ENCODE measurements at regions not wholly inside any gene's neighbourhood (a gene's known extent, or its start where the extent isn't known, plus 50 kb on each side); places are given as distances from the start of the nearest gene placed in this dataset.
"Not testable (repeated sequence)": the region's sequence is repeated elsewhere in the genome, so short reads cannot be mapped to it uniquely, and the experiment has no call there.

DNA sequence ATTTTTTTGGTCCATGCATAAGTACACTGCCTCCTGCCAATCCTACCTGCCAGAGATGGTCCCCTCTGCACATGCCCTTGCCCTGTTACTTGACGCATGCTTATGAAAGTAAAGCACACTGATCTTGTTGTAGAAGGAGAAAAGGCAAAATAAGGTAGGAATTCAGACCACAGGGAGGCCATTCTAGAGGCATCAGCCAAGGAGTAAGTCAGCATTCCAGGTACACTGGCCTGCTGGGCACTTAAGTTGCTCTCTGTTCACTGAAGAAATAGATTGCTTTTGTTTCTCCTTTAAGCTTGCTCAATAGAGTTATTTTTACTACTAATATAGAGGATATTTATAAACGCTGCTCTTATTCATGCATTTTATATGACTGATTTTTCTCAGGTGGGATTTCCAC is 604.4 kb downstream of the TDRD15 start:
- DNase-seq: no peak

DNA sequence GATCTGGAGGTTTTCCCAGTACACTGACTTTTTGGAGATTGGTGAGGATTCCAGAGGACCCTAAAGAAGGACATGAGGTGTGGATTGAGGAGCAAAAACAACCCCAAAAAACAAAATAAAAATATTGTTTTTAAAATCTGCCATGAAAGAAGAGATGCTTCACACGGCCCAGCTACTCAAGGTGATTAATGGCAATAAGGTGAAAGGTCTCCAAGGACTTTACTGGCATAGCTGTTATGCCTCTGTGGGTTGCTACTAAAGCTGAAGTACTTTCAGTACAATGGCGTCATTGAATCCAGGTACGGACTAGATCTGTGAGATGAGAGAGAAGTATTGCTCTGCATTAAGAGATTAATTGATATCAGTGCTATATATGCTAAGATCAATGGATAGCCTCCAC is 606.4 kb downstream of the TDRD15 start:
- no peak for DNase-seq

DNA sequence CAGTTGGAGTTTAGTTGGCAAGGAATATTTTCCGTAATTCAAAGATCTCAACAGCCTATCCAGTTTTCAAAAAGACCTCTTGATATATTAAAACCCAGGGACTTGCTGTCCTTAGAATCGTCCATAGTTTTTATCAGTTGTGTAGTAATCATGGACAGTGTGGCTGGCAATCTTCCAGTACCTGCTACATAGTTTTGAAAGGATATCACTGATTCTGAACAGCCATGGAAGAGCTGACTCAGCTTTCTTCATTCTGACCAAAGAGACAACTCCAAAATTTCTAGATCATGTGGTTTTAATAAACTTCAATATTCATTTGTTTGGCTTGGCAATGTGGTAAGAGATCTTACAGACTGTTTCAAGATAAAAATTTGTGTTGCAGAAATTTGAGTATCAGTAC is 616.7 kb downstream of the TDRD15 start:
- no peak for DNase-seq

DNA sequence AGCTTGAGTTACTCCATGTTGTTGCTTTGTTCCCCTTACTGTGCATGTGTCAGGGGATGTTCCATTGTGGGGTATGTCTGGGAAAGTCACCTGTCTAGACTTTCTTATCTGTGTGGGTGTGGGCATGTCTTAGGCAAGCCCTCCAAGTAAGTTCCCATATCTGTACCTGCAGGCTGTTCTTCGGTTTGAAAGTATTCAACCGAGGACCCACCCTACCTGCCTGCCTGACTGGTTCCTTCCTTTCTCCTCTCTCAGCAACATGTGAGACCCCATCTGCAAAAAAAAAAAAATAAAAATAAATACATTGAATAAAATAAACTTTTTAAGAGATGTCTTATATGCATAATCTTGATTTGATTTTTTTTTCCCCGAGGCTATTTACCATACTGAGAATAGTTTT is 622.7 kb downstream of the TDRD15 start:
- no peak for DNase-seq

DNA sequence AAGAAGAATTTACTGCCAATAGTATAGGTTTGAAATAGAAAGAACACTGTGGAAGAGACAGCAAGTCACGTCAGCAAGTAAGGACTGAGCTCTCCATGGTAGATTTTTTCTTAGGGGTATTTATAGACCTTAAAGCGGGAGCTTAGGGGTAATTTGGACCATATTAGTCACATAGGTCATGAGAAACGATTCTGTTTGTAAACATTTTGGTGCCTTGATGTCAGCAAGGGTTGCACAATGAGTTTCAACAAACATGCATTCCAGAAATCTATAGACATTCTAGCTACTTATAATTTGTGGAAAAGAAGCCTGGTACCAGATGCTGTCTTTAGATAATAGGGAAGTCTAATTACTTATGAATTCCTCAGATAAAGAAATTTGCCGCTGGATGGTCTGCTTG is 624.7 kb downstream of the TDRD15 start:
- DNase-seq: no peak

DNA sequence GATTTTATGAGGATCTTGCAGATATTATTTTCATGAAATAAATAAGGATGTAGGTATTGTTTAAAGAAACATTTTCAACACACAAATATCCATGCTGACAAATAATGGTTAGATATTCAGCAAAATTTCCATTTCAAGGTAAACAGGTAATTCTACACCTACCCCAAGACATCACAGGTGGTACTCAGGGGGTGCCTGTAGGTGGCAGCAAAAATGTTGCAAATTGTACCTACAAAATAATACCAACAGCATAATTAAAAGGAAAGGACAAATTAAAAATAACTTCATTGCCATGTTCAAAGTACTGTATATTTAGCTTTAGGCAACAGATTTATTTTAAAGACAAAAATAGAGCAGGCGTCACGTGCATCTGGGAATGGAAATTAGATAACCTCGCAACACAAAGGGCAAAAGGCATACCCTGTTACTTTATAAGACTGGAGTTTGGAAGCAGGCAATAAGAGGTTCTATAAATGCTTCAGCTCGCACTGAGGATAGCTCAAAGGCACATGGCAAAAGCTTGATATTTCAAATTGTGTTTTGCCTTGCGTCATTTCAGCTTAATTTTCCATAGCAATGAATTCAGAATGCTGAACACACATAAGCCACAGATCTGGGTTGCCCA is 630.5 kb downstream of the TDRD15 start:
- DNase-seq: peak in 1 of 2 experiments; percentile 21

DNA sequence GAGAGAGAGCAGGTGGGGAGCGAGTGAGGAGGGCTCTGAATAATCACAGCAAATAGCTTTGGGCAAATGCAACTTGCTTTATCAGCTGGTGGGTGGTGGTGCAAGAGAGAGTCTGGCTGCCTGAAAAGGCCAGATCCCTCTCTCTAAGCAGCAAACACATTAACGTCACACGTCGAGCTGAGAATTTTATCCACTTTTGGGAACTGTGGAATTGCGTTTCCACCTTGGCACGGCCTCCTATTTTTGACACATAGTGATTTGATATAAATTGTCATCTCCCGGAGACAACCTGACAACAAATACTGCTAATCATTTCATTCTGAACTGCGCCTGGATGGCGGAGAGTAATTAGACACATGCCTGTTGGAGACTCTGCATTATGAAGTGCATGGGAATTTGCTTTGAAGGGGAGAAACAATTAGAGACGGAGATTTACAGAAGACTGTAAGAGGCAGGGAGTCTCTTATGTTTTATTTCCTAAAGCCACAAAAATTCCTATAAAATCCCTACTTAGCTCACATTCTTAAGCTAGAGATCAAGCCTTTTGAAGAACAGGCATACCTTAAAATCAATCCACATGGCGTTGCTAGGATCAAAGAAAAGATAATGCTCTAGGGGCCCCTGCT is 634.1 kb downstream of the TDRD15 start:
- no peak for DNase-seq

DNA sequence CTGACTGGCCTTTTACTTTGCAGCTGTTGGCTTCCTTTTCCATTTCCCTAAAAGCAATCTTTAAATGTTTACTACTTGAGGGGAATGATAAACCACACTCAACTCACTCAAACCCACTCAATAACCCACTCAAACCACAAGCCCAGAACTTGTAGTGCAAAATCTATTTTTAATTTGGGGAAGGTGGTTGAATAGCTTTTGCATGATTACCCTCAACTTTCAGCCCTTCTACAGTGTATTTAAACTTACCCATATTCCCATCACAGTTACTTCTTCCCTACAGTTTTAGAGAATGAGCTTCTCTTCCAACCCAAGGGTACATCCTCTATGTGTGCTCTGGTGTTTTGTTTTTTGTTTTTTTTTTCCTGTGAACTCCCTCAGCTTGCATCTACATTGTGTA is 636.1 kb downstream of the TDRD15 start:
- DNase-seq: no peak

DNA sequence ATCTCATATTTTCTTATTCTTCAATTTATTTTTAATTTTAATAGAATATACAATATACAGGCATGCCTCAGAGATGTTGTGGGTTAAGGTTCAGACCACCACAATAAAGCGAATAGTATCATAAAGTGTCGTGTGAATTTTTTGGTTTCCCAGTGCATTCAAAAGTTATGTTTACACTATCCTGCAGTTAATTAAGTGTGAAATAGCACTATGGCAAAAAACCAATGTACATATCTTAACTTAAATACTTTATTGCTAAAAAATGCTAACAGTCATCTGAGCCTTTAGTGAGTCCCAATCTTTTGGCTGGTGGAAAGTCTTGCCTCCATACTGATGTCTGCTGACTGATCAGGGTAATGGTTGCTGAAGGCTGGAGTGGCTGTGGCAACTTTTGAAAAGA is 637.6 kb downstream of the TDRD15 start:
- DNase-seq: no peak

DNA sequence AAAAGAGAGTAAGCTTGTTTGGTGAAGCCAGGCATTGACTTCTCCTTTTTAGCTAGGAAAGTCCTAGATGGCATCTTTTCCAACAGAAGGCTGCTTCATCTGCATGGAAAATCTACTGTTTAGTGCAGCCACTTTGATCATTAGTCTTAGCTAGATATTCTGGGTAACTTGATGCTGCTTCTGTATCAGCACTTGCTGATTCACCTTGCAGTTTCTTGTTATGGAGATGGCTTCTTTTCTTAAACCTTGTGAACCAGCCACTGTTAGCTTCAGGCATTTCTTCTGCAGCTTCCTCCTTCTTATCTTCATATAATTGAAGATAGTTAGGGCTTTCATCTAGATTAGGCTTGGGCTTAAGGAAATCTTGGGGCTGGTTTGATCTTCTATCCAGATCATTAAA is 639.7 kb downstream of the TDRD15 start:
- no peak for DNase-seq

DNA sequence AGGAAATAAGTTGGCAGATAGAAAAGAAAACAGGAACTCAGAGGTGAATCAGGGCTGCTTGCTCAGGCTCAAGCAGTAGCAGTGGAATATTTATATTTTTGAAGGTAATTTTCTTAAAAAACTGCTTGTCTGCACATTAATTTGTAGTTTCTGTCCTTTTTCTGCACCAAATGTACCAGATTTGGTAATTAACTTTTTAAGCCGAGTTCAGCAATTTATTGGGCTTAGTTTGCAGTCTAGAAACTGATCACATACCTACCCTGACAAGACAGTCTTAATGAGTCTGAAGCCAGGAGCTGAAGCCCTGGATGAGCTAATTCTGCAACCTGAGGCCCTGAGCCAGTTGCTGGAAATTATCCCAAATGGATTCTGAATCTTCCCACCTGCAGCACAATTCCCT is 647.0 kb downstream of the TDRD15 start:
- no peak for DNase-seq

DNA sequence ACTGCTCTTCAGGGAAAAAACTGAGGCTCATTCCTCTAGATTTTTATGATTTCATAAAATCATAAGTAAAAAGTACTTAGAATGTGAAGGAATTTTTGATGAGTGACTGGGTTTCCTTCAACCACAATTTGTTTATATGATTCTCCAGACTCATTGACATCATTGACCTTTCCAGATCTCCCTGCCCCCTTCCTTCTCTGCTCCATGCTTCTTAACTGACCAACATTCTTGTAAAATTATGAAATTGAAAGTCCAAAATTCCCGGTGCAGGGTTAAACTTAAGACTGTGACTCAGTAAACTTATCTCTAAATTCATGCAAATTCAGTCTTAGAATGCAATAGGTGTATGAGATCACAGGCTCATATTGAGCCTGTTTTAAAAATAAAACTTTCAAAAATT is 648.9 kb downstream of the TDRD15 start:
- DNase-seq: no peak

DNA sequence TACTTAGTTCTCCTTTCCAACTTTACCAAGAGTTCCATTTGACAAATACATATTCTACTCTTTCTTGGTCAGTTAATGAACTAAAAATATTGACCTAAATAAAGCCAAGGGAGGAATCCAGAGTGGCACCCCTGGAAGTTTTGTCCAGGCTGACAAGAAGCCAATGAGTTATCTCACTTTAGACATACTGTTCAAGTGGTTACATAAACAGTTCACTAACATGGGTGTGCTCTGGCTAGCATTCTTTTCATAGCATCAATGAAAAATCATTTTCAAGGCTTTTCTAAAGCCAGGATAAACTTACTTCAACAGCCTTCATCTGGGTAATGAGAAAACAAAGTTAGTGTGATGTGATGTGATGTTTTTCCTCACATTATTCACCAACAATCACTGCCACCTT is 649.4 kb downstream of the TDRD15 start:
- no peak for DNase-seq

DNA sequence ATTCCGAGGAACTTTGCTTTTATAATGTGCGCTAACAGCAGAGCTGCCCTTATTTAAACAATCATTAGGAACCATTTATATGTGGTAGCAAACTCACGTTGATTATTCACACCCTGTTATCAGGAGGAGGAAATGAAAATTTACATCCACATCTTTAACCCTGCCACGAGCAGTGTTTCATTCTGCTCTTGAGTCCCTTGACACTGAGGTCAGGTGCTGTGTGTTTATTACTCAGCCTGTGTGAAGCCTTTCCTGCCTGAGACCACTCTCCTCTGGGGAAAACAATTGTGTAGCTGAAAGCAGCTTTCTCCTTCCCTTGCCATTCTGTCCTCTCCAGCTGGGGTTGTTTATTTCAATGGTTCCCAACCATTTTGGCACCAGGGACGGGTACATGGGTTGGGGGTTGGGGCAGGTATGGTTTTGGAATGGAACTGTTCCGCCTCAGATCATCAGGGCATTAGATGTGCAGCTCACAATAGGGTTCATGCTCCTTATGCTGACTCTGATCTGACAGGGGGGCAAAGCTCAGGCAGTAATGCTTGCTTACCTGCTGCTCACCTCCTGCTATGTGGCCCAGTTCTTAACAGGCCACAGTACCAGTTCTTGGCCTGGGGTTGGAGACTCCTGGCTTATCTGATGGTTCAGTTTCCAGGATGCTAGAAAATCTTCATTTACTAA is 651.1 kb downstream of the TDRD15 start:
- DNase-seq: no peak

DNA sequence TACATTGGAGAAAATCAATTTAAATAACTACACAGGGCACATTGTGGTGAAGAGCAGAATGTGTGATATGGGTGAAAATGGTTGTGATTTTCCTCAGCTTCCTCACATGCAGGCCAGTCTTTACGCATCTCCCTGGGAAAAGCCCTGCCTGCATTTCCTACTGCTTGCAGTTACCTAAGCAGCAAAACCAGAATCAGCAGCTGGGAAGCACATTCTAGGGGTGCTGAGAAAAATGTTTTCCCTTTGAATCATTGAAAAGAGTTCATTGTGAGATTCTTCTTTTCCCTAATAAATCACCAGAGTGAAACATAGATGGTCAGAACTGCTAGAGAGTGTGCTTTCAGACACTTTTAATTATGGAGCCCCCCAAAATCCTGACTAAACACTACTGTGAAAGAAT is 656.0 kb downstream of the TDRD15 start:
- no peak for DNase-seq

DNA sequence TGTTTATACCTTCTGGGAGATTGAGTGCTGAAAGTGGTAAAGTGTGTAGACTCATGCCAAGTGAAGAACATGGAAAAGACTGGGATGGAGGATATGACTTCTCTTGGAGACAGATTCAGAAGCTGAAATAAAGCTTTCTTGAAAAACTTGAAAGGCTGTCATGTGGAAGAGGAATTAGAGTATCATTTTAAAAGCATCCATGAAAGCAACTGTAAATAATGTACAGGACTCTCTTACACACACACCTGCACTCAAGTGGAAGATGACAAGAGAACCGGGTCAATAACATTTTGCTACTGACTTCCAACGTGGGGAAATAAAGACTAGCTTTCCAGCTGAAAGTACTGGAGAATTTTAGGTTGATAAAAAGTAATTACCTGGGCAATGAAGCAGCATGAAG is 658.2 kb downstream of the TDRD15 start:
- no peak for DNase-seq

DNA sequence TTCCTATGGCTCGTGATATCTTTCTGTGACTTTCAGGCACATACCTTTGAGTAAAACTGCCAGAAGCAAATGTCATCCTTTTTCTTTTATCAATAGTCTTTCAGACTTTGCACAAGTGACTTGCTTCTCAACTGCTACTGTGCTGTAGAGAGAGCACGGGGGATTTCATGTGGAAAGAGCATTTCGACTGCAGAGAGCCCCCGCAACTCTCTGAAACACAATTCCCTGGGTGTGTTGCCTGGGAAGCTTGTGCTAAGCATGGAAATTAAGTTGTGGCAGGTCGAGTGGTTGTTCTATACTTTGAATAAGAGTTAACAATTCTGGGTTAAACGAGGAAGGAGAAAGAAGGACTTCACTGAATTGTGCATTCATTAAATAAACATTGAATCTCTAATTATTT is 659.1 kb downstream of the TDRD15 start:
- no peak for DNase-seq

DNA sequence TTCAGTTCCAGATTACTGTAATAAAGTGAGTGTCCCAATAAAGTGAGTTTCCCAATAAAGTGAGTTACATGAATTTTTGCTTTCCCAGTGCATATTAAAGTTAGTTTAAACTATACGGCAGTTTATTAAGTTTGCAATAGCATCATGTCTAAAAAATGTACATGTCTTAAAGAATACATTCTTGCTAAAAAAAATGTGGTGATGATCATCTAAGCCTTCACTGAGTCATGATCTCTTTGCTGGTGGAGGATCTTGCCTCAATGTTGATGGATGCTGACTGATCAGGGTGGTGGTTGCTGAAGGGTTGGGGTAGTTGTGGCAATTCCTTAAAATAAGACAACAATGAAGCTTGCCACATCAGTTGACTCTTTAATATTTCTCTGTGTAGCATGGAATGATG is 664.2 kb downstream of the TDRD15 start:
- DNase-seq: no peak

DNA sequence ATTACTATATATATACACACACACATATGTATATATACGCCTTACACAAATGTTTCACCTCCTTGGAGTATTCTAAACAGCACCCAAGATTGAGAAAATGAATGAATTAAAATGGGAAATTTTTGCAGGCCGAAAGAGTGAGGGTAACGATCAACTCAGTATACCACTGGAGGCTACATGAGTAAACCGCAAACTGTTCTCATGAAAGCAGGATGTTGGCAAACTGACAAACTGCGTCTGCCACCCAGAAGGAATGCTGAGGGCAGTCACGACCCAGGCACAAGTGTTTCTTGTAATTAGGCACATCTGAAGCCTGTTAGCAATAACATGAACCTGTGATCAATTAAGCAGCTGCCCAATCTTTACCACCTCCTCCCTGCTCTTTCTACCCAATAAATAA is 666.5 kb downstream of the TDRD15 start:
- DNase-seq: not testable (repeated sequence)

DNA sequence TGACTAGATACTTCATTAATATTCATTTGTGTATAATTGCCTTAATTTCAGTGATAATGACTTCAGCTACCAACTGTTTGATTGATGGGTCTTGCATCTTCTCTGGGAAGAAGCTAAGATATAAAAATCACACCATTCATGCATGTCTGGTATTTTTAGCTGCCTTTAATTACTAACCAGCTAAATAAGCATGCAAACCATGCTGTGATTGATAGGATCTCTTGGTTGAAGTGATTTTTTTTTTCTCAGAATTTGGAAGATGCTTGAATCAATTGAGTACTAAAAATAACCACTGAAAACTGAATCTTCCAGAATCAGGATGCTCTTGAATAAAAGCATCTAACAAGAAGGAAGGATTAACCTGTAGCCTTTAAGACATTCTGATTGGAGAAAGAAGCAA is 668.8 kb downstream of the TDRD15 start:
- DNase-seq: no peak

DNA sequence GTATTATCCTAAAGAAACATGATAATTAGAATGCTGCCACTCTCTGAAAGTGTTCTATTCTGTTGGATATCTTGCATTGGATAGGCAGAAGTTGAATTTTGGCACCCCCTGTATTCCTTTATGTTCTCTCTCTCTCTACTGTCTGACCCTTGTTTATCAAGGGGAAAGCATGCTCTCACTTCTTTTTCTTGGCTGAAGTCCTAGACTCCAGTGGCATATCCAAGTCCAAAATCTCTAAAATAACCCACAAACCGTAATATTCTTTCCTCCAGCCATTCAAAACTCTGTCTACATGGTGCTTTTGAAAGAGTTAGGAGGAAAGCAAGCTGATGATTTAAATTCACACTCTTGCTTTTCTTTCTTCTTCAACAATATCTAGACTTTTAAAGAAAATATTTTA is 669.7 kb downstream of the TDRD15 start:
- no peak for DNase-seq

DNA sequence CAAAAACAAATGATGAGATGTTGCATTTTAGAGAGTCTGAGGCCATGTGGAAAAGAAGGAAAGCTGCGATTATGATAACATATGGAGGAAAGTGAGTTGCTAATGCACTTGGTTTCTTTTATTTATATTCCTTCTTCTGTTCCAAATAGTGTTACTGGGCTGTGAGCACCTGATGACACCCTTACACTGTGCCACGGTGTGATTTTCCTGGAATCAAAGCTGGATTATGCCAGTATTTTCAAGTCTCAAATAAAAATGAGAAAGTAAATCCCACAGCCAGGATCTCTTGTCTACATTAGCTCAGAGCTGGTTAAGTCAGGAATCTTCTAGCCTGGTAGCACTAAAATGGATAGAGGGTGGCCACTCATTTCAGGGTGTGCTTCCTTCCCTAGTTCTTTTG is 670.8 kb downstream of the TDRD15 start:
- no peak for DNase-seq

DNA sequence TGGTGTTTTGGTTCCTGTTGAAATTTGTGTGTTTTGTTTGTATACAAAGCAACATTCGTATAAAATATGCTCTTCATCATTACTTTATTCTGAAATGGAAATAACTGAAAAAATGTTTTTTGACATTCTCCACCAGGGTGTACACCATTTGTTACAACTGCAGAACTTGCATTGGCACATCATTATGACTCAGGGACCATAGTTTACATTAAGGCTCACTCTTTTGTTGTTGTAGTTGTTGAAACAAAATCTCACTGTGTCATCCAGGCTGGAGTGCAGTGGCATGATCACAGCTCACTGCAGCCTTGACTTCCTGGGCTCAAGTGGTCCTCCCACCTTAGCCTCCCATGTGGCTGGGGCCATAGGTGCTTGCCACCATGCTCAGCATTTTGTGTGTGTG is 676.6 kb downstream of the TDRD15 start:
- DNase-seq: no peak

DNA sequence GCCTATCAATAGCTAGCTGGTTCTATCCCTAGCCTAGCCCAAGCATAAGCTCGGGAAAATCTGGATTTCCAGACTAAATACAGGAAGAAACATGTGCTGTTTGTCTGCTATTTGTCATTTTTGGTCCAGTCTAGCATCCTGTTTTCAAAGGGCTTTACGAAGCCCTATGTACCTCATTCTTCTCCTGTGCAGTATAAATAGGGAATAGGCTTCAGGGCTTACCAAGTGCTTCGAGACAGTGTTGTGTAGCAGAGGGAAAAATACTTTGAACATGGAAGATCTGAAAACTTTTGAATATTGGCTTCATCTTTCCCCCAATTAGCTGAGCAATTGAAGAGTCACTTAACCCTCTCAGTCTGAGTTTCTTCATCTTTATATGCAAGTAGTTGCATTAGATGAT is 679.8 kb downstream of the TDRD15 start:
- no peak for DNase-seq

DNA sequence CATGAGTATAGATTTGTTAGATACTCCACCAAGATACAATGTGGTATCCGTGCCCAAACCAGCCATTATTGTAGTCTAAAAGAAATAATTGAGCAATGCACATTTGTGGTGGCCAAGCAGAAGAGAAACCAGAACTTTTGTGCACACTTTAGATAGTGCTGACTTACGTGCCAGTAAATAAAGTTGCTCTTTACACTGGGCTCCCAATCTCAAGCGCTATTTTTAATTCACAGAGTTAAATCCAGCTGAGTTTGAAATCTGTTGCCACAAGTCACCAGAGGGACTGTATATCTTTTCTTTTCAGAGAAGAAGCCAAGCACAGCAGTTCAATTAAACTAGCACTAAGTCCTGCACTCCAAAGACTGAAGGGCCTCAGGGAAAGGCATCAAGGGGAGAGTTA is 680.4 kb downstream of the TDRD15 start:
- no peak for DNase-seq

Data from NCI-H524 (cell line).